Stimulated activated naive CD8-positive, alpha-beta T cell treated with anti-CD3 and anti-CD28 coated beads, Interleukin-15, amount 100 ng/mL, for 72 hours (primary cell): ENCODE measurements at regions not wholly inside any gene's neighbourhood (a gene's known extent, or its start where the extent isn't known, plus 50 kb on each side); places are given as distances from the start of the nearest gene placed in this dataset.

Experiments
- ATAC-seq: fragments of 150-1000 bp; cut with Tn5 transposase; 2 replicates; pipeline ENCODE4 v1.10.0; 2021; ENCODE audit warnings: mild to moderate bottlenecking, moderate library complexity
- DNase-seq, 2 donors: peaks; one replicate each; pipeline ENCODE4 v3.0.0; 2021 to 2022
- H3K27ac Mint-ChIP-seq, 2 donors: one replicate each; pipeline ENCODE4 v1.8.0; 2022; ENCODE audit warnings: mild to moderate bottlenecking in 2 of 2, mixed read lengths in 2 of 2, moderate library complexity in 2 of 2
- H3K27me3 Mint-ChIP-seq: one replicate; pipeline ENCODE4 v1.8.0; 2022; ENCODE audit warnings: mixed read lengths
- H3K4me1 Mint-ChIP-seq: one replicate; pipeline ENCODE4 v1.8.0; 2022; ENCODE audit warnings: mild to moderate bottlenecking, mixed read lengths
- H3K4me3 Mint-ChIP-seq, 2 donors: one replicate each; pipeline ENCODE4 v1.8.0; 2022; ENCODE audit warnings: mild to moderate bottlenecking in 2 of 2, mixed read lengths in 2 of 2, moderate library complexity in 1 of 2
- H3K9me3 Mint-ChIP-seq, 2 donors: one replicate each; pipeline ENCODE4 v1.8.0; 2022; ENCODE audit warnings: mixed read lengths in 2 of 2

DNA sequence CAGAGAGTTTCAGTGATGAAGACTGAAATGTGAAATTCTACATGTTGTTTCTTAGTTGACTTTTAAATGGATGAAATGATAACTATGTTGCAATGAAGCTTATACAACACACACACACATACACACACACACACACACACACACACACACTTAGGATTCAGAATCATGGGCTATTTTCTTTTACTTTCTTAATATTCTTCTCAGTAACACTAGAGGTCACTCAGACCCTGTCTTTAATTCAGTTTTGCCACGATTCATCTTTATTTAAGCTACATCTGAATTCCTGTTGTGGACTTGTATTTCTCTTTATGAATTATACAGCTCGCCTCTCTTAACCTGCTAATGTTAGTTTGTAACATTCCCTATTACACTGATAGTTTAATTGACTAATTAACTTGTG is 109.6 kb upstream of the GOT2 start:
- H3K9me3 Mint-ChIP-seq = no peaks in the 10 kb centered on the region
- no peak for DNase-seq
- H3K27ac Mint-ChIP-seq = no peak overlapping the region
- H3K27me3 Mint-ChIP-seq = no peaks in the 10 kb centered on the region
- H3K4me3 Mint-ChIP-seq = no peak overlapping the region
- ATAC-seq = no peak
- H3K4me1 Mint-ChIP-seq = no peaks in the 10 kb centered on the region

DNA sequence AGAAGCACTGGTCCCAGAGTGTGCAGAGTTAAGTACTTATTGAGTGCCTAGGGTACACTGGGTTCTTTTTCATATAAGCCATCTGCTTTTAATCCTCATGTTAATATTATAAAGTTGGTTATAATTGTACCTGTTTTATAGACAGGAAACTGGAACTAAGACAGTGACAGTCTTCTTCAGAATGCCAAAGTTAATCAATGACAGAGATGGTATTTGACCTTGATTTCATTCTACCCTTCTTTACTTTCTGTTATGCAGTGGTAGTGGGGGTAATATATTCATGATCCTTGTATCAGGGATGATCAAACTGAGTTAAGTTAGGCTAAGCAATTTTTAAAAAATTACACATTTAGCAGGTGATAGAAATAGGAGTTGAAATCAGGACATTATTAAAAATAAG is 108.6 kb upstream of the GOT2 start:
- no peak overlapping the region for H3K27ac Mint-ChIP-seq
- no peak for DNase-seq
- H3K27me3 Mint-ChIP-seq = no peaks in the 10 kb centered on the region
- H3K9me3 Mint-ChIP-seq = no peaks in the 10 kb centered on the region
- no peak overlapping the region for H3K4me3 Mint-ChIP-seq
- ATAC-seq = no peak
- no peaks in the 10 kb centered on the region for H3K4me1 Mint-ChIP-seq

DNA sequence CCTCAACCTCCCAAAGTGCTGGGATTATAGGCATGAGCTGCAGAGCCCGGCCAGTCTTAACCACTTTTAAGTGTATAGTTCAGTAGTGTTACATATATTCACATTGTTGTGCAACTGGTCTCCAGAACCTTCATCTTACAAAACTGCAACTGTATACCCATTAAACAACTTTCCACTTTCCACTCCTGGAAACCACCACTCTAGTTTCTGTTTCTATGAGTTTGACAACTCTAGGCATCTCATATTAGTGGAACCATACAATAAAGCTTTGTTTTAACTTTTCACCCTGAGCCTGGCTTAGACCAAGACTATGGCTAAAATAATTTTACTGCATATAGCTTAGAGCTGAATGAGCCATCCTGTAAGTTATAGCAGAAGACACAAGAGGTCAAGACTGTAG is 108.0 kb upstream of the GOT2 start:
- no peaks in the 10 kb centered on the region for H3K9me3 Mint-ChIP-seq
- DNase-seq (no peak), ATAC-seq (no peak)
- H3K27ac Mint-ChIP-seq = no peak overlapping the region
- no peaks in the 10 kb centered on the region for H3K27me3 Mint-ChIP-seq
- H3K4me1 Mint-ChIP-seq = no peaks in the 10 kb centered on the region
- H3K4me3 Mint-ChIP-seq = no peak overlapping the region

DNA sequence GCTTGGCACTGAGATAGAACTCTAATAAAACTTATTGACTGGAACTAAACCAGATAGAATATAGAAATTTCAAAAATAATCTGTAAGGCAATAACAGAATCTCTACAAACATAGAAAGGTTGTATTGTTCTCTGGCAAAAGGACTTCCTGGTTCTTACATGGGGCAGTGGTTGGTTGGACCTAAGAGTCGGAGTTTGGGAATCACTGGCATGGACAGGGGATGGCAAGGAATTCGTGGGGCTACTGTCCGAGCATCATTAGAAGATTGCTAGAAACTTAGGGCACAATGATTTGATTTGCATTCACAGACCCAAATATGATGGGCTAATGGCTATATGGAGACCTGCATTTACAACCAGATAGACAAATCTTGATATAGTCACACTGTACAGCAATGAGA is 103.8 kb upstream of the GOT2 start:
- Mint-ChIP-seq H3K27ac (no peak overlapping the region), H3K9me3 (no peaks in the 10 kb centered on the region), H3K27me3 (peaks cover 15% of the 10 kb centered on the region), H3K4me1 (peaks cover 9% of the 10 kb centered on the region), H3K4me3 (no peak overlapping the region)
- DNase-seq (no peak), ATAC-seq (no peak)

DNA sequence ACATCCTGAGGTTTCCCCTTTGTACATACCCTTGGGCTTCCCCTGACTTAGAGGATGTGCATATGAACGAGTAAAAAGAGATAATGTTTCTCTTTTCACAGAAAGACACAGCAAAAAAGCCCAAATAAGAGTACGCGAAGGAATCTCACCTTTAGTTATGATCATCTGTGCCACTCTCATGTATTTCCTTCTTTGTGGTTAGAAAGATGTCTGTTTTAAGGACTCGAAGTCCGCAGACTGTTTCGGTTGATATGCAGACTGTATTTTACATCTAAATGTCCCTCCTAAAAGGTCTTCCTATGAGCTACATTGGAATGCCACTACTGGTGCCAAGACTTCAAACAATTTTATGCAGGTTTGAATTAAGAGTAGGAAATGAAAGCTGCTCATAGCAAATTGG is 102.3 kb upstream of the GOT2 start:
- H3K4me1 Mint-ChIP-seq = peaks cover 9% of the 10 kb centered on the region
- H3K9me3 Mint-ChIP-seq = no peaks in the 10 kb centered on the region
- no peak overlapping the region for H3K27ac Mint-ChIP-seq
- peaks cover 18% of the 10 kb centered on the region for H3K27me3 Mint-ChIP-seq
- DNase-seq = no peak
- ATAC-seq = no peak
- H3K4me3 Mint-ChIP-seq = no peak overlapping the region

DNA sequence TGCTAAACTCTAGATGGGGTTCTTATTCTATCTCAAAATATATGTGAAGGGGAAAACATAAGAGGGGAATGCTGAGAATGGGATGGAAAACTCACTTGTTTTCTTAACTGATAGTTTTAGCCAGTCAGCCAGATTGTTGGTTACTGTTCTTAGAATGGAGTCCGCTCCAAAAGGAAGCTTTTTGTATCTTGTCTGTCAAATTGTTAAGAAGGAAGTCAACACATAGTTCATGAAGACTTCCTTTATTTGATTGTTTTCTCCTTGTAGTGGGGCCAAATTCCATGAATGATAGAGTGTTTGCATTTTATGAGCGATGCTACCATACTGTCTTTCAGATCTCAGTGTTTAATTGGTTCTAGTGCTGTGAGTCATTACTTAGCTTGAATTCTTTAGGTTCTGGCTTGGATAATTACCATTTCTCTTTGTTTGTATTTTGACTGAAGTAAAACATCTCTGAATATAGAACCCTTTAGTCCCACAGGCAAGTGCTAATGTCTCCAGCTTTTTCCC is 98.3 kb upstream of the GOT2 start:
- H3K27me3 Mint-ChIP-seq = peaks cover 18% of the 10 kb centered on the region
- H3K4me1 Mint-ChIP-seq = peaks cover 9% of the 10 kb centered on the region
- DNase-seq = no peak
- H3K9me3 Mint-ChIP-seq = no peaks in the 10 kb centered on the region
- ATAC-seq = no peak
- H3K27ac Mint-ChIP-seq = no peak overlapping the region
- no peak overlapping the region for H3K4me3 Mint-ChIP-seq

DNA sequence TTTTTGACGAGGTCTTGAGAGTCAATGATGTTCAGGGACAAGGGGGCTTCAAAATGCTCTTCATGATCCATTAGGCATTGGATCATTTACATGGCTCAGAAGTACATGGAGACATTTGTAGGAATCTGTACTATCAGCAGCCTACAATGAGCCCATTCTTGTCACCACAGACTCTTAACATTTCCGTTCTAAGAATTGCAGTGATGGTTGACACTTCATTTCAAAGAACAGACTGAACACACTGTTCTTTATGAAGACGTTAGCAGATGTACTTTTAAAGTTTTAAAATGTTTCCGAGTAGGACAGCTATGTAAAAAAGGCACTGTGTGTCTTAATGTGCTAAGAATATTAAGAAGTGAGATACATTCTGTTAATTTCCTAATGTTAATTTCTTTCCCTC is 97.3 kb upstream of the GOT2 start:
- Mint-ChIP-seq H3K27me3 (peaks cover 18% of the 10 kb centered on the region), H3K4me3 (no peak overlapping the region), H3K9me3 (no peaks in the 10 kb centered on the region), H3K4me1 (peaks cover 5% of the 10 kb centered on the region), H3K27ac (no peak overlapping the region)
- no peak for ATAC-seq
- no peak for DNase-seq

DNA sequence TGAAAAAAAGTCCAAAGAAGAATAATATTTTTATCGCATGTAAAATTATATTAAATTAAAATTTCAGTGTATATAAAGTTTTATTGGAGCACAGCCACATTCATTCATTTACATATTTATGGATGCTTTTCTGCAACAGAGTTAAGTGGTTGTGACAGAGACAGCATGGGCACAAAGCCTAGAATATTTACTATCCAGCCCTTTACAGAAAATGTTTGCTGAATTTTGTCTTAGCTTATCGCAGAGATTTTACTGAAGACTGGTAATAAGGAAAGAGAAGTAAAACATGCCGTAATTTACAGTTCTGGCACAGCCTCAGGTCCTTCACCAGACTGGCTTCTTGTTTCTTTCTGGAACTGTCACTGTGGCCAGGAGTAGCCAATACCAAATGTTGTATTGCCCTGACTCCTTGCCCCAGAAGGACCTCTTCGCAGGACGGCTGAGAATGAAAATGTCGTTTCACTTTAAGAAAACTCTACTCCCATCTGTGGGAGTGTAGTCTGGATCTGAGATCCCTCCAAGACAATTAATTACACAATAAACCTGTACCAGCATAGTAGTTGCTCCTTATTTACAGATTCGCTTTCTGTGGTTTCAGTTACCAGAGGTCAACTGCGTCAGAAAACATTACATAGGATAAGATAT is 94.9 kb upstream of the GOT2 start:
- Mint-ChIP-seq H3K27ac (no peak overlapping the region), H3K4me3 (no peak overlapping the region), H3K9me3 (peaks cover 6 to 7% of the 10 kb centered on the region in 2 donors), H3K4me1 (no peaks in the 10 kb centered on the region), H3K27me3 (peaks cover 19% of the 10 kb centered on the region)
- DNase-seq (no peak), ATAC-seq (no peak)

DNA sequence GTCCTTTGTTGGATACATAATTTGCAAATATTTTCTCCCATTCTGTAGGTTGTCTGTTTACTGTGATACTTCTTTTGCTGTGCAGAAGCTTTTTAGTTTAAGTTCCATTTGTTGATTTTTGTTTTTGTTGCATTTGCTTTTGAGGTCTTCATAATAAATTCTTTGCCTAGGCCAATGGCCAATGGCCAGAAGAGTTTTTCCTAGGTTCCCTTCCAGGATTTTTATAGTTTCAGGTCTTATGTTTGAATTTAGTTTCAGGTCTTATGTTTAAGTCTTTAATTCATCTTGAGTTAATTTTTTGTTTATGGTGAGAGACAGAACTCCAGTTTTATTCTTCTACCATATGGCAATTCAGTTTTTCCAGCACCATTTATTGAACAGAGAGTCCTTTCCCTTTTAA is 90.1 kb upstream of the GOT2 start:
- no peak for DNase-seq
- Mint-ChIP-seq H3K9me3 (peaks cover 7 to 15% of the 10 kb centered on the region in 2 donors), H3K27me3 (peaks cover 17% of the 10 kb centered on the region), H3K4me3 (no peak overlapping the region), H3K27ac (no peak overlapping the region), H3K4me1 (no peaks in the 10 kb centered on the region)
- ATAC-seq = no peak

DNA sequence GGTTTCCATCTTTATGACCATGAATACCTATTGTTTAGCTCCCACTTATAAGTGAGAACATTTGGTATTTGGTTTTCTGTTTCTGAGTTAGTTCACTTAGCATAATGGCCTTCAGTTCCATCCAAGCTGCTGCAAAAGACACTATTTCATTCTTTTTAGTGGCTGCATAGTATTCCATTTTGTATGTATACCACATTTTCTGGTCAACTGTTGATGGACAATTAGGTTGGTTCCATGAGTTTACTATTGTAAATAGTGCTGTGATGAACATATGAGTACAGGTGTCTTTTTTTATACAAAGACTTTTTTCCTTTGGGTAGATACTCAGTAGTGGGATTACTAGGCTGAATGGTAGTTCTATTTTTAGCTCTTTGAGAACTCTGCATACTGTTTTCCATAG is 87.8 kb upstream of the GOT2 start:
- no peaks in the 10 kb centered on the region for H3K4me1 Mint-ChIP-seq
- peaks cover 7 to 15% of the 10 kb centered on the region in 2 donors for H3K9me3 Mint-ChIP-seq
- H3K27me3 Mint-ChIP-seq = peaks cover 17% of the 10 kb centered on the region
- DNase-seq (no peak), ATAC-seq (no peak)
- H3K4me3 Mint-ChIP-seq = no peak overlapping the region
- H3K27ac Mint-ChIP-seq = no peak overlapping the region

DNA sequence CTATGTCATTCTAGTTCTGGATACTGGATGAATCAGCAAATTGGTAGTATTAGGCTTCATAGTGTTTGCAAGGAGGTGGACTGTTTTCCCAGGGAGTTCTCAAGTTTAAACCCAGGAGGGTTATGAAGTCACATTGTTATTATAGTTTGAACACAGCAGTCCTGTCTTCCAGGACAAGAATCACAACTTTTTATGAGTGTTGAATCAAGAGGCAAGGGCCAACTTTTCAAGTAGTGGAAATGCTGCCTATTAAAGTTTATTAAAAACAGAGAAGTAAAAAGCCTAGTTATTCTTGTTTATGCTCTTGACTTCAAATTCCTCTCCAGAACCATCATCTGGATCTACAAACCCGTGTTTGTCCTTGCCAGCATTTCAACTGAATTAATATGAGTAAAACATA is 86.3 kb upstream of the GOT2 start:
- Mint-ChIP-seq H3K27me3 (peaks cover 17% of the 10 kb centered on the region), H3K9me3 (peaks cover 7 to 15% of the 10 kb centered on the region in 2 donors), H3K27ac (no peak overlapping the region), H3K4me3 (no peak overlapping the region), H3K4me1 (no peaks in the 10 kb centered on the region)
- DNase-seq (no peak), ATAC-seq (no peak)

DNA sequence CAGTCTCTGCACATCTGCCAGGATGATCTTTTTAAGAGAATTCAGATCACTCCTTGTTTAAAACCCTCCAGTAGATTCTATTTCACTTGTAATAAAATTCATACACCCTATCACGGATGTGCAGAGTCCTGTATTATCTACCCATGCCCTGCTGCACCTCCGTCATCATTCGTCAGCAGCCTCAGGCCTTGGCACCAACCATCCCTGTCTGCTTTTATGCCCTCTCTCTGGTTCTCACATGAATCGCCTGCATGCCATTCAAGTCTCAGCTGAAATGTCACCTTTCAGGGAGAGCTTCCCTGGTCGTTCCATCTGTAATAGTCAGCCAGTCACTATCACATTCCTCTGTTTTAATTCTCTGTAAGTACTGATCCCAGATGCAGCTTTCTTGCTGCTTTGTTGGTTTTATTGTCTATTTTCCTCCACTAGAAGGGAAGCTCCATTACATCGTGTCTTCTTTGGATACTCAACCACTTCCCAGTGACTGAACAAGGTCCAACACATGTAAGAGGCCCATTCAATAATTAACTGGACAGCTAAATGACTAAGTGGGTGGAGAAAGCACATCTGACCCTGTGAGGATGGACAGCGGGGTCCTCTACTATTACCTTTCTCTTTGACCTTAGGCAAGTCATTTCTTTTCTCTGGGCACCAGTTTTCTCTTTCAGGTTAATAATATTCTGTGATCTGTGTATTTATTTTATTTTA is 81.2 kb upstream of the GOT2 start:
- peak overlapping the region in 1 of 2 donors; percentile 4 for H3K4me3 Mint-ChIP-seq
- no peak for DNase-seq
- peaks cover 8% of the 10 kb centered on the region for H3K4me1 Mint-ChIP-seq
- H3K27ac Mint-ChIP-seq = no peak overlapping the region
- peaks cover under 1% of the 10 kb centered on the region for H3K27me3 Mint-ChIP-seq
- ATAC-seq = no peak
- H3K9me3 Mint-ChIP-seq = no peaks in the 10 kb centered on the region

DNA sequence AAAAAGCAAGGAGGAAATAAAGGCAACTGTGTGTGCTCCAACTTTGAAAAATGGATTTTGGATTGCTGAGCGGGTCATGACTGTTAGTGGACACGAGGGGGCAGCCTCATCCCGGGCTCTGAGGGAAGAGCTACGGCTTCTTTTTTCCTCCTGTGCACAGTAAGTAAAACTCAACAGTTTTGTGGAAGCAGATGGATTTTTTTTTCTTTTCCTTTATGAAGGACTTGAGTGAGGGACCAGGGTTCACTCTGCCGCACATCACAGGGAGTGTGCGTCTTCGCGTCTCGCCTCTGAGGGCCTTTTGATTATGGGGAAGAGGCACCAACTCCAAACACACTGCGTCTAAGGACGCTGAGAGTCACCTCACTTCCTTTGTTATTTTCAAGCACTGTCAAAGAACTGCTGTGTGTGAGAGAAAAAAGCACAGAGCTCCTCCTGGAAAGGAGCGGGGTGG is 80.3 kb upstream of the GOT2 start:
- DNase-seq (peak; percentile 24 to 26), ATAC-seq (peak; percentile 64)
- Mint-ChIP-seq H3K27ac (no peak overlapping the region), H3K27me3 (no peaks in the 10 kb centered on the region), H3K4me3 (peak overlapping the region in 1 of 2 donors; percentile 52), H3K4me1 (peaks cover 8% of the 10 kb centered on the region), H3K9me3 (no peaks in the 10 kb centered on the region)

DNA sequence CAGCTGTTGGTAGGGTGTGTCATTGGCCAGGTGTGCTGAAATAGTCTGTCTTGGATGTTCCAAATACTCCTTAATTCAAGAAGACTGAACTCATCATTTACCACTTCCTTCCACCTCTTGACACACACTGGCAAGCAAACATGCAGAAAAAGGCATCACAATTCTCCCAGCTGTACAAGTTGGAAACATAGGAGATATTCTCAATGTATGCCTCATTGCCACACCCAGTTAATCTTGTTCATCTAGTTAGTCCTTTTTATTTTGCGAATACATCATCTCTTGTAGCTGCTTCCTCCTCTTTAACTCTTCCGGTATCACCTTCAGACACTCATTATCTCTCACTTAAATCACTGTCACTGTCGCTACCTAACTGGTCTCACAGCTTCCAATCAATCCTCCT is 75.1 kb upstream of the GOT2 start:
- DNase-seq (no peak), ATAC-seq (no peak)
- H3K27ac Mint-ChIP-seq = no peak overlapping the region
- no peaks in the 10 kb centered on the region for H3K4me1 Mint-ChIP-seq
- peaks cover 8% of the 10 kb centered on the region for H3K27me3 Mint-ChIP-seq
- no peak overlapping the region for H3K4me3 Mint-ChIP-seq
- peaks cover 7 to 9% of the 10 kb centered on the region in 2 donors for H3K9me3 Mint-ChIP-seq

DNA sequence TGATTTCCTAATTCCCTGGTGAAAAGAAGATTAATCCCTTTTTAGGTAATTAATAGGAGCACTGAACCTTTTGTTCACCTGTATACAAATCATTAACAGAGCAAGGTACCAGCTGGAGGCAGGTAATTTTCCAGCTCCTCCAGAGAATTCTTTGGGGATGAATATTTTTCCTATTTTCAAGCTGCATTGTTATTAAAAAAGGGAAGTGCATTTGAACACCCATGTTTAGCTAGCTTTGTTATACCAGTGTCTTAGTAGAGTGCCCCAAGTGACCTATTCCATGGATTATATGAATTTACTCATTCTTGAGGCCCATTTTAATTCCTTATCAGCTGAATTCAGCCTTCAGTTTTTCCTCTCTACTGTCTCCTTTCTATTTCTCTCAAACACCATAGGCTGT is 73.2 kb upstream of the GOT2 start:
- H3K9me3 Mint-ChIP-seq = peaks cover 16 to 19% of the 10 kb centered on the region in 2 donors
- no peak overlapping the region for H3K4me3 Mint-ChIP-seq
- no peak for ATAC-seq
- H3K4me1 Mint-ChIP-seq = no peaks in the 10 kb centered on the region
- no peak for DNase-seq
- H3K27ac Mint-ChIP-seq = no peak overlapping the region
- peaks cover 8% of the 10 kb centered on the region for H3K27me3 Mint-ChIP-seq

DNA sequence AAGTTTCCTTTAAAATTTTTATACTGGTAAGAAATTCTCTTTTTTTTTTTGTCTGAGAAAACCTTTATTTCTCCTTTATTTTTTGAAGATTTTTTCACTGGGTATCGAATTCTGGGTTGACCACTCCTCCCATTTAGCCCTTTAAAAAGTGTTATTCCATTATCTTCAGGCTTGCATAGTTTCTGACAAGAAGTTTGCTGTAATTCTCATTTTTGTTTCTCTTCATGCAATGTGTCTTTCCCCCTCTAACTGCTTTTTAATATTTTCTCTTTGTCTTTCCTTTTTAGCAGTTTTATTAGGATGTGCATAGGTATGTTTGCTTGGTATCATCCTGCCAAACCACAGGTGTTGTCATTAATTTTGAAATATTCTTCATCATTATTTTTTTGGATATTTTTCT is 67.7 kb upstream of the GOT2 start:
- no peak for ATAC-seq
- no peaks in the 10 kb centered on the region for H3K4me1 Mint-ChIP-seq
- no peak overlapping the region for H3K27ac Mint-ChIP-seq
- no peak overlapping the region for H3K4me3 Mint-ChIP-seq
- peaks cover 8% of the 10 kb centered on the region for H3K27me3 Mint-ChIP-seq
- no peak for DNase-seq
- peaks cover 31 to 38% of the 10 kb centered on the region in 2 donors for H3K9me3 Mint-ChIP-seq
